ENCODE measurements at regions not wholly inside any gene's neighbourhood (a gene's known extent, or its start where the extent isn't known, plus 50 kb on each side); places are given as distances from the start of the nearest gene placed in this dataset.

DNA sequence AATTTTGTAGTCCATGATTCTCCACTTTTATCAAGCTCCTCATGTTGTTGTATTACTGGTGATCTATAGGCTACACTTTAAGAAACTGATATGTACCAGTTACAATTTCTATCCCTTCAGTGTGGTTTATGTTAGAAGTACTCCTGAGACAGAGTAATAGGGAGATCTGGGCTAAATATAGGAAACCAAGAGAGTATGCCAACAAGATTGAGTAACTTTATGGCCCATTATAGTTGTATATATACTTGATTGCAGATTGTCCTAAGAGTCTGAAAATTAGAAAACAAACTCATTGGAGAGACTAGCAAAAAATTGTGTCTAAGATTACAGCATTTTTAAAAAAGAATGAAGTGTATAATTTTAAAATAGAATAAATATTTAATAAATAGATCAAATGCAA, 605.6 kb downstream of the XIRP2 start:
- Histone ChIP-seq H3K27ac (ENCODE audit: low read length) (no peak overlapping the region), H3K4me3 (ENCODE audit: low read length) (no peak overlapping the region), H3K79me2 (replicated peaks; ENCODE audit: insufficient read depth, low read length) (no peaks in the 10 kb centered on the region), H3K9me3 (ENCODE audit: low read length) (no peaks in the 10 kb centered on the region), H3K9ac (ENCODE audit: low read length) (no peak overlapping the region), H3K36me3 (ENCODE audit: insufficient read depth, low read length) (no peaks in the 10 kb centered on the region), H3K4me2 (ENCODE audit: low read length) (no peak overlapping the region), H3F3A (ENCODE audit: insufficient read depth, low read length, poor library complexity, severe bottlenecking) (no peaks in the 10 kb centered on the region), H3K27me3 (ENCODE audit: insufficient read depth, low read depth, low read length) (no peaks in the 10 kb centered on the region), H2AFZ (ENCODE audit: low read depth, low read length) (no peak overlapping the region), H4K20me1 (ENCODE audit: insufficient read depth) (no peaks in the 10 kb centered on the region), H3K9me2 (ENCODE audit: insufficient read depth, low read length) (no peaks in the 10 kb centered on the region)
- TF ChIP-seq, protein P1, sequence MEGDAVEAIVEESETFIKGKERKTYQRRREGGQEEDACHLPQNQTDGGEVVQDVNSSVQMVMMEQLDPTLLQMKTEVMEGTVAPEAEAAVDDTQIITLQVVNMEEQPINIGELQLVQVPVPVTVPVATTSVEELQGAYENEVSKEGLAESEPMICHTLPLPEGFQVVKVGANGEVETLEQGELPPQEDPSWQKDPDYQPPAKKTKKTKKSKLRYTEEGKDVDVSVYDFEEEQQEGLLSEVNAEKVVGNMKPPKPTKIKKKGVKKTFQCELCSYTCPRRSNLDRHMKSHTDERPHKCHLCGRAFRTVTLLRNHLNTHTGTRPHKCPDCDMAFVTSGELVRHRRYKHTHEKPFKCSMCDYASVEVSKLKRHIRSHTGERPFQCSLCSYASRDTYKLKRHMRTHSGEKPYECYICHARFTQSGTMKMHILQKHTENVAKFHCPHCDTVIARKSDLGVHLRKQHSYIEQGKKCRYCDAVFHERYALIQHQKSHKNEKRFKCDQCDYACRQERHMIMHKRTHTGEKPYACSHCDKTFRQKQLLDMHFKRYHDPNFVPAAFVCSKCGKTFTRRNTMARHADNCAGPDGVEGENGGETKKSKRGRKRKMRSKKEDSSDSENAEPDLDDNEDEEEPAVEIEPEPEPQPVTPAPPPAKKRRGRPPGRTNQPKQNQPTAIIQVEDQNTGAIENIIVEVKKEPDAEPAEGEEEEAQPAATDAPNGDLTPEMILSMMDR (IDR thresholded peaks at IDR 0.05; ENCODE audit: poor library complexity, severe bottlenecking) = no peak
- TF ChIP-seq TAF1 (IDR thresholded peaks at IDR 0.05; ENCODE audit: low read depth) (no peak), POLR2AphosphoS5 (IDR thresholded peaks at IDR 0.05) (no peak), RAD21 (conservative IDR thresholded peaks at IDR 0.05) (no peak), EP300 (conservative IDR thresholded peaks at IDR 0.05; ENCODE audit: poor library complexity, severe bottlenecking) (no peak), SMC3 (conservative IDR thresholded peaks at IDR 0.05; ENCODE audit: poor library complexity) (no peak), EZH2 (IDR thresholded peaks at IDR 0.05; ENCODE audit: borderline replicate concordance, insufficient read depth, low read length, poor library complexity, severe bottlenecking) (no peak)

DNA sequence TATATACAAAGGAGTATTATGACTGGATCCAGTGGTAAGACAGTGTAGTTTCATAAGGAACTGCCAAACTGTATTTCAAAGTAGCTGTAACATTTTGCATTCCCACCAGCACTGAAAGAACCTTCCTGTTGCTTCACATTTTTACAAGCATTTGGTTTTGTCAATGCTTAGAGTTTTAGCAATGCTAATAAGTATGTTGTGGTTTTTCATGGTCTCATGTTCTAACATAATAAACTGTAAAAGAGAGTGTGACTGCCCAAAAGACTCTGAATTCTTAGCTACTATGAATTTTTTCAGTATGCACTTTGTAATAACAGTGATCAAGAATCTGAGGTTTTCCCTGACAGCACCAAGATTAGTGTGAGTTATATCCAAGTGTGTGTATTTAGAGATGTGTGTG, 604.2 kb downstream of the XIRP2 start:
- Histone ChIP-seq H3F3A (ENCODE audit: insufficient read depth, low read length, poor library complexity, severe bottlenecking) (no peaks in the 10 kb centered on the region), H3K9me3 (ENCODE audit: low read length) (no peaks in the 10 kb centered on the region), H3K4me3 (ENCODE audit: low read length) (no peak overlapping the region), H3K9ac (ENCODE audit: low read length) (no peak overlapping the region), H4K20me1 (ENCODE audit: insufficient read depth) (no peaks in the 10 kb centered on the region), H3K79me2 (replicated peaks; ENCODE audit: insufficient read depth, low read length) (no peaks in the 10 kb centered on the region), H3K27ac (ENCODE audit: low read length) (no peak overlapping the region), H3K27me3 (ENCODE audit: insufficient read depth, low read depth, low read length) (no peaks in the 10 kb centered on the region), H3K4me2 (ENCODE audit: low read length) (no peak overlapping the region), H2AFZ (ENCODE audit: low read depth, low read length) (no peak overlapping the region), H3K36me3 (ENCODE audit: insufficient read depth, low read length) (no peaks in the 10 kb centered on the region), H3K9me2 (ENCODE audit: insufficient read depth, low read length) (no peaks in the 10 kb centered on the region)
- TF ChIP-seq EZH2 (IDR thresholded peaks at IDR 0.05; ENCODE audit: borderline replicate concordance, insufficient read depth, low read length, poor library complexity, severe bottlenecking) (no peak), TAF1 (IDR thresholded peaks at IDR 0.05; ENCODE audit: low read depth) (no peak), POLR2AphosphoS5 (IDR thresholded peaks at IDR 0.05) (no peak), EP300 (conservative IDR thresholded peaks at IDR 0.05; ENCODE audit: poor library complexity, severe bottlenecking) (no peak), MXI1 (conservative IDR thresholded peaks at IDR 0.05; ENCODE audit: poor library complexity, severe bottlenecking) (no peak), SMC3 (conservative IDR thresholded peaks at IDR 0.05; ENCODE audit: poor library complexity) (no peak), RAD21 (conservative IDR thresholded peaks at IDR 0.05) (no peak)
- TF ChIP-seq, protein P1 (IDR thresholded peaks at IDR 0.05; ENCODE audit: poor library complexity, severe bottlenecking) = no peak
- TF ChIP-seq, protein P2, sequence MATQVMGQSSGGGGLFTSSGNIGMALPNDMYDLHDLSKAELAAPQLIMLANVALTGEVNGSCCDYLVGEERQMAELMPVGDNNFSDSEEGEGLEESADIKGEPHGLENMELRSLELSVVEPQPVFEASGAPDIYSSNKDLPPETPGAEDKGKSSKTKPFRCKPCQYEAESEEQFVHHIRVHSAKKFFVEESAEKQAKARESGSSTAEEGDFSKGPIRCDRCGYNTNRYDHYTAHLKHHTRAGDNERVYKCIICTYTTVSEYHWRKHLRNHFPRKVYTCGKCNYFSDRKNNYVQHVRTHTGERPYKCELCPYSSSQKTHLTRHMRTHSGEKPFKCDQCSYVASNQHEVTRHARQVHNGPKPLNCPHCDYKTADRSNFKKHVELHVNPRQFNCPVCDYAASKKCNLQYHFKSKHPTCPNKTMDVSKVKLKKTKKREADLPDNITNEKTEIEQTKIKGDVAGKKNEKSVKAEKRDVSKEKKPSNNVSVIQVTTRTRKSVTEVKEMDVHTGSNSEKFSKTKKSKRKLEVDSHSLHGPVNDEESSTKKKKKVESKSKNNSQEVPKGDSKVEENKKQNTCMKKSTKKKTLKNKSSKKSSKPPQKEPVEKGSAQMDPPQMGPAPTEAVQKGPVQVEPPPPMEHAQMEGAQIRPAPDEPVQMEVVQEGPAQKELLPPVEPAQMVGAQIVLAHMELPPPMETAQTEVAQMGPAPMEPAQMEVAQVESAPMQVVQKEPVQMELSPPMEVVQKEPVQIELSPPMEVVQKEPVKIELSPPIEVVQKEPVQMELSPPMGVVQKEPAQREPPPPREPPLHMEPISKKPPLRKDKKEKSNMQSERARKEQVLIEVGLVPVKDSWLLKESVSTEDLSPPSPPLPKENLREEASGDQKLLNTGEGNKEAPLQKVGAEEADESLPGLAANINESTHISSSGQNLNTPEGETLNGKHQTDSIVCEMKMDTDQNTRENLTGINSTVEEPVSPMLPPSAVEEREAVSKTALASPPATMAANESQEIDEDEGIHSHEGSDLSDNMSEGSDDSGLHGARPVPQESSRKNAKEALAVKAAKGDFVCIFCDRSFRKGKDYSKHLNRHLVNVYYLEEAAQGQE (IDR thresholded peaks at IDR 0.05; ENCODE audit: borderline replicate concordance) = no peak

All from neural cell (in vitro differentiated cells).